ENCODE measurements at regions not wholly inside any gene's neighbourhood (a gene's known extent, or its start where the extent isn't known, plus 50 kb on each side); places are given as distances from the start of the nearest gene placed in this dataset.
"Not testable (repeated sequence)": the region's sequence is repeated elsewhere in the genome, so short reads cannot be mapped to it uniquely, and the experiment has no call there.

- TF ChIP-seq CTCF (IDR thresholded peaks at IDR 0.05; ENCODE audit: low read length); EZH2 (optimal IDR thresholded peaks at IDR 0.05; ENCODE audit: low read depth, low read length); EZH2phosphoT487 (IDR thresholded peaks at IDR 0.05; ENCODE audit: low read length): not testable (repeated sequence)
Observed at GRCh38 chr4:3632794-3633193, 100.6 kb upstream of the LRPAP1 start.
